Natural killer cell treated with Interleukin-12 subunit alpha and Interleukin-12 subunit beta and Interleukin-15 and Interleukin-18, amount 100 ng/mL, for 72 hours (primary cell): ENCODE measurements at regions not wholly inside any gene's neighbourhood (a gene's known extent, or its start where the extent isn't known, plus 50 kb on each side); places are given as distances from the start of the nearest gene placed in this dataset.
A peak's percentile ranks its signal among the peaks of the same experiment; 100 is the strongest.

Source experiments
- ATAC-seq, 2 donors: fragments of 150-1000 bp; cut with Tn5 transposase in 1 of 2; sonication (Bioruptor Pico), chemical (Tn5 transposase) in 1 of 2; 2 replicates each; pipeline ENCODE4 v1.10.0; 2021
- DNase-seq: peaks from one replicate; pipeline ENCODE4 v3.0.0; 2022; ENCODE audit warnings: low spot score
- H3K27ac Mint-ChIP-seq, 2 donors: 1 replicate in 1 of 2; 2 replicates in 1 of 2; pipeline ENCODE4 v1.8.0; 2022; ENCODE audit warnings: mixed read lengths in 2 of 2, mild to moderate bottlenecking in 1 of 2, moderate library complexity in 1 of 2
- H3K27me3 Mint-ChIP-seq, 2 donors: 1 replicate in 1 of 2; 2 replicates in 1 of 2; pipeline ENCODE4 v1.8.0; 2022; ENCODE audit warnings: mixed read lengths in 2 of 2
- H3K36me3 Mint-ChIP-seq: one replicate; pipeline ENCODE4 v1.8.0; 2022; ENCODE audit warnings: mixed read lengths
- H3K4me1 Mint-ChIP-seq, 2 donors: 1 replicate in 1 of 2; 2 replicates in 1 of 2; pipeline ENCODE4 v1.8.0; 2022; ENCODE audit warnings: low read depth in 2 of 2, mixed read lengths in 2 of 2, mild to moderate bottlenecking in 1 of 2
- H3K4me3 Mint-ChIP-seq: one replicate; pipeline ENCODE4 v1.8.0; 2022; ENCODE audit warnings: mixed read lengths
- H3K9me3 Mint-ChIP-seq: 2 replicates; pipeline ENCODE4 v1.8.0; 2022; ENCODE audit warnings: mixed read lengths

- no peak for ATAC-seq
- H3K9me3 Mint-ChIP-seq, result no peaks in the 10 kb centered on the region
- no peak for DNase-seq
- H3K27ac Mint-ChIP-seq, result no peak overlapping the region
- no peaks in the 10 kb centered on the region for H3K36me3 Mint-ChIP-seq
- H3K4me3 Mint-ChIP-seq, result no peak overlapping the region
- no peaks in the 10 kb centered on the region for H3K4me1 Mint-ChIP-seq
- no peaks in the 10 kb centered on the region for H3K27me3 Mint-ChIP-seq
Observed at GRCh38 chr2:47315475-47315874, 53.6 kb upstream of the EPCAM start.

GRCh38 chr2:47313728-47314127 lies 55.4 kb upstream of the EPCAM start:
- Mint-ChIP-seq H3K9me3 (no peaks in the 10 kb centered on the region), H3K4me3 (no peak overlapping the region), H3K27ac (no peak overlapping the region), H3K27me3 (no peaks in the 10 kb centered on the region), H3K4me1 (peaks cover 0 to 3% of the 10 kb centered on the region in 2 donors), H3K36me3 (no peaks in the 10 kb centered on the region)
- ATAC-seq (no peak), DNase-seq (no peak)

DNA sequence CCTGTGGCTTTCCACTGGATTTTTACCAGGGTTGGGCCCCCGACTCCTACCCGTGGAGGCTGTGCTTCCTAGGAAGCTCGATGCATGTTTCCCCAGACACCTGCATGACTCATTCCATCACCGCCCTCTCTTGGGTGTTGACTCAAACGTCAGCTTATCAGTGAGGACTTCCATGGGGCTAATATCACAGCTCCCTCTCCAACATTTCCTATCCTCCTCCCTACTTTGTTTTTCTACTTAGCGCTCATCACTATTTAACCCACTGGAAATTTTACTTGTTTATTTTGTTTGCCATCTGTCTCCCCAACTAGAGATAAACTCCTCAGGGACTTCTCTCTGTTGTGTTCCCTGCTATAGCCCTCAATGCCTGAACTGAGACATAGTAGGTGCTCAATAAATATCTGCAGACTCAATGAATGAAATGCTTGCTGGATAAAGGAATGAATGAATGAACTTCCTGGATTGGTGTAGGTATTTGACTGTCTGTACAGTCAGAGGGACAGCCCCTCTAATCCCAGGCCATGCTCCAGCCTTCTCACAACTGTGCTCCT lies 55.9 kb upstream of the EPCAM start:
- H3K27ac Mint-ChIP-seq, result no peak overlapping the region
- no peak for DNase-seq
- H3K4me3 Mint-ChIP-seq, result no peak overlapping the region
- ATAC-seq, result no peak
- H3K27me3 Mint-ChIP-seq, result no peaks in the 10 kb centered on the region
- no peaks in the 10 kb centered on the region for H3K9me3 Mint-ChIP-seq
- no peaks in the 10 kb centered on the region for H3K36me3 Mint-ChIP-seq
- H3K4me1 Mint-ChIP-seq, result peaks cover 0 to 3% of the 10 kb centered on the region in 2 donors

- Mint-ChIP-seq H3K27me3 (no peaks in the 10 kb centered on the region), H3K27ac (no peak overlapping the region), H3K4me3 (no peak overlapping the region), H3K36me3 (no peaks in the 10 kb centered on the region), H3K9me3 (no peaks in the 10 kb centered on the region), H3K4me1 (peaks cover 0 to 3% of the 10 kb centered on the region in 2 donors)
- DNase-seq (no peak), ATAC-seq (no peak)
Observed at GRCh38 chr2:47312491-47312850, 56.6 kb upstream of the EPCAM start.

- Mint-ChIP-seq H3K36me3 (no peaks in the 10 kb centered on the region), H3K27ac (no peak overlapping the region), H3K27me3 (no peaks in the 10 kb centered on the region), H3K4me1 (peaks cover 0 to 3% of the 10 kb centered on the region in 2 donors), H3K4me3 (no peak overlapping the region), H3K9me3 (no peaks in the 10 kb centered on the region)
- ATAC-seq, result peak in 1 of 2 donors; percentile 25
- no peak for DNase-seq
Observed at GRCh38 chr2:47311764-47312490, 57.2 kb upstream of the EPCAM start.

- ATAC-seq (peak; percentile 15 to 40), DNase-seq (no peak)
- H3K4me3 Mint-ChIP-seq, result no peak overlapping the region
- H3K27ac Mint-ChIP-seq, result peak overlapping the region in 1 of 2 donors; percentile 48
- H3K9me3 Mint-ChIP-seq, result no peaks in the 10 kb centered on the region
- peaks cover 0 to 3% of the 10 kb centered on the region in 2 donors for H3K4me1 Mint-ChIP-seq
- no peaks in the 10 kb centered on the region for H3K36me3 Mint-ChIP-seq
- H3K27me3 Mint-ChIP-seq, result peaks cover 0 to 4% of the 10 kb centered on the region in 2 donors
Observed at GRCh38 chr2:47310801-47311560, 58.1 kb upstream of the EPCAM start.

GRCh38 chr2:47309952-47310800 lies 58.9 kb upstream of the EPCAM start:
- DNase-seq, result no peak
- H3K9me3 Mint-ChIP-seq, result no peaks in the 10 kb centered on the region
- no peak overlapping the region for H3K4me3 Mint-ChIP-seq
- peaks cover under 1 to 4% of the 10 kb centered on the region in 2 donors for H3K27me3 Mint-ChIP-seq
- H3K27ac Mint-ChIP-seq, result peak overlapping the region in 1 of 2 donors; percentile 48
- H3K36me3 Mint-ChIP-seq, result no peaks in the 10 kb centered on the region
- peak in 1 of 2 donors; percentile 44 for ATAC-seq
- H3K4me1 Mint-ChIP-seq, result peaks cover 0 to 3% of the 10 kb centered on the region in 2 donors

DNA sequence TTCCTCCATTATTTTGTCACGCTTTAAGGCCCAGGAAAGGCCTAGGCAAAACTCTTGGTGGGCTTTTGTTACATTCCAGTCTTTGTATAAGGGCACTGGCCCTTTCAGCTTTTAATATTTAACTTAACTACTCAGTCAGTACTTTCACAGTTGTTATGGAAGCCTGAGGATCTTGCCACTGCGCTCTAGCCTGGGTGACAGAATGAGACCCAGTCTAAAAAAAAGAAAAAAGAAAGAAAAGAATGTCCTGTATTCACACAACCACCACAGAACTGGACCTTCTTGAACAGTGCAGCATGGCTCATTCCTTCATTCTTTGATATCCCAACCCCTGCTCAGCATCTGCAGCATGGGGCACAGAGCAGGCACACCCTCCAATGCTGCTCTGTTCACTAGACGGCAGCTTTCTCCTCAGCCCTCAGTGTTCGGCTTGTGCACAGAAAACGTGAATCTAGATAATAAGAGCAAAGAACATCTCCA lies 59.6 kb upstream of the EPCAM start:
- no peak for DNase-seq
- ATAC-seq, result peak in 1 of 2 donors; percentile 18
- Mint-ChIP-seq H3K4me1 (peaks cover 0 to 3% of the 10 kb centered on the region in 2 donors), H3K36me3 (no peaks in the 10 kb centered on the region), H3K27ac (peak overlapping the region in 1 of 2 donors; percentile 48), H3K9me3 (no peaks in the 10 kb centered on the region), H3K27me3 (peaks cover 4 to 5% of the 10 kb centered on the region in 2 donors), H3K4me3 (no peak overlapping the region)

GRCh38 chr2:47307066-47307465 lies 62.0 kb upstream of the EPCAM start:
- Mint-ChIP-seq H3K36me3 (no peaks in the 10 kb centered on the region), H3K9me3 (no peaks in the 10 kb centered on the region), H3K4me3 (no peak overlapping the region), H3K4me1 (peaks cover 0 to 3% of the 10 kb centered on the region in 2 donors), H3K27me3 (peaks cover 4 to 10% of the 10 kb centered on the region in 2 donors), H3K27ac (no peak overlapping the region)
- ATAC-seq (no peak), DNase-seq (no peak)

- H3K9me3 Mint-ChIP-seq, result no peaks in the 10 kb centered on the region
- H3K27ac Mint-ChIP-seq, result no peak overlapping the region
- ATAC-seq (no peak), DNase-seq (no peak)
- no peaks in the 10 kb centered on the region for H3K36me3 Mint-ChIP-seq
- no peak overlapping the region for H3K4me3 Mint-ChIP-seq
- H3K27me3 Mint-ChIP-seq, result peaks cover 4 to 13% of the 10 kb centered on the region in 2 donors
- peaks cover 10 to 11% of the 10 kb centered on the region in 2 donors for H3K4me1 Mint-ChIP-seq
Observed at GRCh38 chr2:47304654-47305053, 64.5 kb upstream of the EPCAM start.

- Mint-ChIP-seq H3K9me3 (no peaks in the 10 kb centered on the region), H3K36me3 (no peaks in the 10 kb centered on the region), H3K4me1 (peaks cover 10 to 11% of the 10 kb centered on the region in 2 donors), H3K27ac (no peak overlapping the region), H3K27me3 (peaks cover 4 to 13% of the 10 kb centered on the region in 2 donors), H3K4me3 (no peak overlapping the region)
- ATAC-seq, result no peak
- DNase-seq, result no peak
Observed at GRCh38 chr2:47303341-47304148, 65.6 kb upstream of the EPCAM start.

GRCh38 chr2:47302308-47302707 lies 66.8 kb upstream of the EPCAM start:
- no peak overlapping the region for H3K4me3 Mint-ChIP-seq
- ATAC-seq (no peak), DNase-seq (no peak)
- peaks cover 10 to 11% of the 10 kb centered on the region in 2 donors for H3K4me1 Mint-ChIP-seq
- no peaks in the 10 kb centered on the region for H3K36me3 Mint-ChIP-seq
- H3K27me3 Mint-ChIP-seq, result peaks cover 4 to 13% of the 10 kb centered on the region in 2 donors
- no peak overlapping the region for H3K27ac Mint-ChIP-seq
- H3K9me3 Mint-ChIP-seq, result no peaks in the 10 kb centered on the region

GRCh38 chr2:47301731-47302130 lies 67.4 kb upstream of the EPCAM start:
- ATAC-seq, result no peak
- no peak for DNase-seq
- peaks cover 10 to 11% of the 10 kb centered on the region in 2 donors for H3K4me1 Mint-ChIP-seq
- H3K27ac Mint-ChIP-seq, result no peak overlapping the region
- H3K9me3 Mint-ChIP-seq, result no peaks in the 10 kb centered on the region
- no peaks in the 10 kb centered on the region for H3K36me3 Mint-ChIP-seq
- no peak overlapping the region for H3K4me3 Mint-ChIP-seq
- peaks cover 4 to 13% of the 10 kb centered on the region in 2 donors for H3K27me3 Mint-ChIP-seq
